Activated T-cell treated with anti-CD3 and anti-CD28 coated beads, Interleukin-2, amount 50 U/mL, for 48 hours (primary cell): ENCODE measurements at regions not wholly inside any gene's neighbourhood (a gene's known extent, or its start where the extent isn't known, plus 50 kb on each side); places are given as distances from the start of the nearest gene placed in this dataset.
"Not testable (repeated sequence)": the region's sequence is repeated elsewhere in the genome, so short reads cannot be mapped to it uniquely, and the experiment has no call there.

Experiments used
- DNase-seq, 2 experiments: peaks; one replicate each; pipeline ENCODE4 v3.0.0-alpha.2; 2020

GRCh38 chr12:131422187-131422520, 288.7 kb upstream of the SFSWAP start:
- no peak for DNase-seq

GRCh38 chr12:131422744-131423143, 288.1 kb upstream of the SFSWAP start:
- DNase-seq, result no peak

DNA sequence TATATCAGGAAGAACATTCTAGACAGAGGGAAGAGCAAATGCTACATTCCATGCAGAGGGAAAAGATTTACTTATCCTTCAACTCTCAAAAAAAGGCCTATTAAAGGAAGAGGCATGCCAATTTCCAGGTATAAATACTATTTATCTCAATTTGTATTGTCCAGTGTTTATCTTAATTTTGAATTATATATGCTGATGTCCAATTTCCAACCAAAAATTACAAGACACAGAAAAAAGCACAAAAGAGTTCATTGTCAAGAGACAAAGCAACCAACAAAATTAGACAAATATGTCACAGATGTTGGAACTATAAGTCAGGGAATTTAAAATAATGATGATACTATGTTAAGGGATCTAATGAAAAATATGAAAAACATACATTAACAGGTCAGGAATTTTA, 286.6 kb upstream of the SFSWAP start:
- DNase-seq, result no peak

- DNase-seq, result no peak
These were observed 285.5 kb upstream of the SFSWAP start for GRCh38 chr12:131425112-131426075.

DNA sequence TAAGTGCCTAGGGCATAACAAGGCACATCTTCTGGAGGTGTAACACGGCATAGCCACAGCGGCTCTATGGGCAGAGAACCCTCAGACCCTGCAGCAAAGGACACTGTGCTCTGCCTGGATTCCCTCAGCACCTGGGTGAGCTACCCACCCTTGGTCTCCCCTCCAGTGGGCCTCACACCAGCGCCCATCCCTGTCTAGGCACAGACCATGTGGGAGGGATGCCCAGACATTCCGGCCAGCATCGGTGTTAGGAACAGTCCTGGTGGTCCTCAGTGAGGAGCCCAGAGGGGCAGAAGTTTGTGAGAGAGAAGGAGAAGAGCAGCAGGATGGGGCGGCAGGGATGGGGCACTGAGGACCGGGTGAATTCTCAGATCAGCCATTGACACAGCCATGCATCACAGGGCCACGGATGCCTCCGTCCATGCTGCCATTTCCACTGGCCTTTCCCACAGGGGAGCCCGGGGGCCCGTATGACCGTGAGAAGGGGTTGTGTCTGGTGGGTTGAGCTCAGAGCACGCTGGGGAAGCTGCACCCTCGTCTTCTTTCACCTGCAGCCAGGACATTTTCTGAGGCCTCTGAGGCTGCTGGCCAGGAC, 282.7 kb upstream of the SFSWAP start:
- DNase-seq, result no peak

- not testable (repeated sequence) for DNase-seq
These were observed 281.7 kb upstream of the SFSWAP start for GRCh38 chr12:131429221-131429620.

DNA sequence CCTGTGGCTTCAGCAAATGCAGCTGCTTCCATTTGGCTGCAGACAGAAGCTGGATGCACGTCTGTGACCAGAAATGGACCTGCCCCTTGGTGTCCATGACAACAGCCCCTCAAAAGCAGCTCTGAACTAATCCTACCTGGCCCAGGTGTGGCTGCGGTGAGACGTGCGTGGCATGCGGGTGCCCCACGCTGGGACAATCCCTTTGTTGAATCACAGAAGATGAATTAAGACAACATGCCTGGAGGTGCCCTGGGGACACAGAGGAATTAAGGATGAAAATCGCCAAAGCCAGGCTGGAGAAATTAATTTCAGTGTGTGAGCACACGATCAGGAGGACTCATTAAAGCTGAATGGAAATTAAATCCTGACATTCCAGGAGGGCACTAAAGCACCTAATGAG, 281.2 kb upstream of the SFSWAP start:
- DNase-seq, result not testable (repeated sequence)

DNA sequence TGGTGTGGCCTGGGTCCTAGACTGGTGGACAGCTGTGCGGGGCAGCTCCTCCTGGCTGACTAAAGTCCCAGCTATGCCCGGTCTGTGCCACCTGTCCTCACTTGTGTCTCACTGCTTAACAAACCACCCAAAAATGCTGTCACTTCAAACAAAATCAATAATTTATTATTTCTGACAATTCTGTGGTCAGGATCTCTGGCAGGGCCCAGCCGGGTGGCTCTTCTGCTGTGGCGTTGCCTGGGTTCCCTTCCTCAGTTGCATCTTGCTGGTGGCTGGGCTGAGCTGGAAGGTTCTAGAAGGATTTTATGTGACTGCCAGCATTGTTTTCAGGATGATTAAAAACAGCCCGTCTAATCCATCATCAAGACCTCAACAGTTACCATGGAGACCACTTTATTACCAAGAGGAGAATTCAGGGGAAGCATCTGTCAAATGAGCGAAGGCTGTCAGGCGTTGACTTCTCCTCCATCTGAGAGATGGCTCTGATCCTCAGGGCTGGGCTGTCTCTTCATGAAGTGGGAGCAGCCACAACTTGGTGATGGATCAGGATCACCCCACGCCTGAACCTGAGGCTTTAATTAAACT, 280.6 kb upstream of the SFSWAP start:
- DNase-seq, result no peak

GRCh38 chr12:131431126-131431655, 279.7 kb upstream of the SFSWAP start:
- DNase-seq, result not testable (repeated sequence)

GRCh38 chr12:131432532-131433260, 278.2 kb upstream of the SFSWAP start:
- no peak for DNase-seq

DNA sequence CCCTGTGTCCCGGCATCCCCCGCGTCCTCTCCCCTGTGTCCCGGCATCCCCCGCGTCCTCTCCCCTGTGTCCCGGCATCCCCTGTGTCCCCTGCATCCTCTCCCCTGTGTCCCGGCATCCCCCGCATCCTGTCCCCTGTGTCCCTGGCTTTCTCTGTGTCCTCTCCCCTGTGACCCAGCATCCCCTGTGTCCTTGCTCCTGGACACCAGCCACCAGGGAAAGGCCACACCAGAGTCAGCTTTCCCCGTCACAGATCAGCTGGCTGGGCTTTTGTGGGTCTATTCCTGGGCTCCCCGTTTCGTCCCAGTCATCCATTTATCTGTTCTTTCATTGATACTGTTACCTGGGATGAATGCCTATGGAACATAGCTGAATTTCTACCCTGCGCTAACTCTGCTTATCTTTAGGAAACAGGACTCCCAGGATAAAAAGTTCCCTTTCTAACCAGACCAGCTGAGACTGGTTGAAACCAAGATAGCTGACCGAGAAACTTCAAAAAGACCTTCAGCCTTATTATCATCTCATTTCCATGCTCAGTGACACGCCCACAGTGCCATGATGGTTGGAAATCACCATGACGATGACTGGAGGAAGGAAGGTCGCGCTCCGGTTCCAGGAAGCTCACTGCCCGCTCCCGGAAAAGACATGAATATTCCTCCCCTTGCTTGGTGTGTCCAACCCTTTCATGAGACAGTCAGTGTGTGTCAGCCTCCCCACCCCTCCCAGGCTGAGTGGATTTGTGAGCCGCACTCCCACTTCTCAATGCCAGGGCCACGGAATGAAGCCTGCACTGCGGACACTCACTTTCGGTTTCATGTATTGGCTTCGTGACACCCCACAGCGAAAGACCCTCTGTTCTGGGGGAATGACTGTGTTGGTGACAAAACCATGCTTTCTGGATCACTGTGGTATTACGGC, 276.4 kb upstream of the SFSWAP start:
- no peak for DNase-seq

- no peak for DNase-seq
These were observed 273.8 kb upstream of the SFSWAP start for GRCh38 chr12:131436922-131437705.

- DNase-seq, result no peak
These were observed 273.0 kb upstream of the SFSWAP start for GRCh38 chr12:131437706-131438492.

GRCh38 chr12:131438493-131438835, 272.4 kb upstream of the SFSWAP start:
- DNase-seq, result not testable (repeated sequence)

GRCh38 chr12:131438881-131439280, 272.0 kb upstream of the SFSWAP start:
- DNase-seq, result no peak

DNA sequence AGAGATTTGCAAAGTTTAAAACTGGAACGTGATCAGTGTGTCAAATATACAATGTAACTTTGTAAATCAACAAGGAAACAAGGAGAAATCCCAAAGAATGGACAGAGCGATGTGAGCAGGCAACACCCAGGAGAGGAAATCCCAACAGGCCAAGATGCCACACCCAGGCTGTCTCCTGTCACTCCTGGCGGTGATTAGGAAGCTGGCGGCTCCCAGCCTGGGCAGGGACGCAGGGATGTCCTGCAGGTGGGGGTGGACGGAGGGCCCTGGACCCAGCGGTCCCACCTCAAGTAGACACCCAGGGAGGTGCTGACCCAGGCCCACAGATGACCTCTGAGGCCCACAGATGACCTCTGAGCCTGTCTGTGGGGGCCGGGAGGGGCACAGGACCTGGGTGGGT, 271.1 kb upstream of the SFSWAP start:
- DNase-seq, result not testable (repeated sequence)

GRCh38 chr12:131440209-131441059, 270.5 kb upstream of the SFSWAP start:
- DNase-seq, result not testable (repeated sequence)

- no peak for DNase-seq
These were observed 269.9 kb upstream of the SFSWAP start for GRCh38 chr12:131441060-131441396.

- DNase-seq, result no peak
These were observed 269.1 kb upstream of the SFSWAP start for GRCh38 chr12:131441638-131442336.
